ENCODE measurements at regions not wholly inside any gene's neighbourhood (a gene's known extent, or its start where the extent isn't known, plus 50 kb on each side); places are given as distances from the start of the nearest gene placed in this dataset.
"Not testable (repeated sequence)": the region's sequence is repeated elsewhere in the genome, so short reads cannot be mapped to it uniquely, and the experiment has no call there.

GRCh38 chr2:91525587-91525986 is 2834.1 kb downstream of the RPIA start:
- not testable (repeated sequence) for DNase-seq

- not testable (repeated sequence) for DNase-seq
Measured at GRCh38 chr2:91526083-91526482, 2834.6 kb downstream of the RPIA start.

- DNase-seq = not testable (repeated sequence)
Measured at GRCh38 chr2:91527056-91527455, 2835.6 kb downstream of the RPIA start.

- DNase-seq = not testable (repeated sequence)
Measured at GRCh38 chr2:91527491-91528031, 2836.1 kb downstream of the RPIA start.

GRCh38 chr2:91528361-91528760 is 2836.9 kb downstream of the RPIA start:
- DNase-seq = not testable (repeated sequence)

GRCh38 chr2:91536109-91536508 is 2844.6 kb downstream of the RPIA start:
- not testable (repeated sequence) for DNase-seq

GRCh38 chr2:91536549-91537263 is 2845.2 kb downstream of the RPIA start:
- DNase-seq = not testable (repeated sequence)

- not testable (repeated sequence) for DNase-seq
Measured at GRCh38 chr2:91549316-91549715, 2857.8 kb downstream of the RPIA start.

- not testable (repeated sequence) for DNase-seq
Measured at GRCh38 chr2:91558234-91558633, 2866.8 kb downstream of the RPIA start.

GRCh38 chr2:91559269-91559668 is 2867.8 kb downstream of the RPIA start:
- not testable (repeated sequence) for DNase-seq

GRCh38 chr2:91559886-91560614 is 2868.6 kb downstream of the RPIA start:
- DNase-seq = not testable (repeated sequence)

- not testable (repeated sequence) for DNase-seq
Measured at GRCh38 chr2:91562184-91562583, 2870.7 kb downstream of the RPIA start.

- not testable (repeated sequence) for DNase-seq
Measured at GRCh38 chr2:91564700-91565099, 2873.2 kb downstream of the RPIA start.

GRCh38 chr2:91565689-91566430 is 2874.4 kb downstream of the RPIA start:
- not testable (repeated sequence) for DNase-seq

GRCh38 chr2:91566611-91567010 is 2875.1 kb downstream of the RPIA start:
- DNase-seq = not testable (repeated sequence)

GRCh38 chr2:91567546-91568335 is 2876.3 kb downstream of the RPIA start:
- not testable (repeated sequence) for DNase-seq

- DNase-seq = not testable (repeated sequence)
Measured at GRCh38 chr2:91568391-91569338, 2877.2 kb downstream of the RPIA start.

GRCh38 chr2:91571239-91571923 is 2879.9 kb downstream of the RPIA start:
- DNase-seq = not testable (repeated sequence)

- not testable (repeated sequence) for DNase-seq
Measured at GRCh38 chr2:91573018-91573417, 2881.5 kb downstream of the RPIA start.

GRCh38 chr2:91573755-91574154 is 2882.3 kb downstream of the RPIA start:
- not testable (repeated sequence) for DNase-seq
